ENCODE measurements at regions not wholly inside any gene's neighbourhood (a gene's known extent, or its start where the extent isn't known, plus 50 kb on each side); places are given as distances from the start of the nearest gene placed in this dataset.
"Not testable (repeated sequence)": the region's sequence is repeated elsewhere in the genome, so short reads cannot be mapped to it uniquely, and the experiment has no call there.

DNA sequence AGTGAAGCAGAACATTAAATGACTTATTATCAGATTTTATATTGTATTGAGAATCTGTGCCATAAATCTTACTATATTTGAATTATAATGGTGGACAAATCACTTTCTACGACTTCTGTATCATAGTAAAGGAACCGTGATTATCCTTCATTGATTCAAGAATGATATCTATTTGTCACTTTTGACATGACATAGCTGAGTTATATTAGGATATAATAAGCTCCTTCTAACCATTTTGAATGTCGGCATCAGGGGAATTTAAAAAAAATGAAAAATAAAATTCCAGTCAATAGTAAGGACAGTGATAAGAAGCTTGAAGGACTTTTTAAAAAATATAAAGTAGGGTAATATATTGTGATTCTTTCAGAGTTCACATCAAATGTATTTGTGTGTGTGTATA lies 338.9 kb upstream of the ACO1 start:
- no peak overlapping the region for H3K4me3 ChIP-seq (ENCODE audit: low read length)
- no peak for TF ChIP-seq ZNF274 (IDR thresholded peaks at IDR 0.05; ENCODE audit: low read depth, low read length)

DNA sequence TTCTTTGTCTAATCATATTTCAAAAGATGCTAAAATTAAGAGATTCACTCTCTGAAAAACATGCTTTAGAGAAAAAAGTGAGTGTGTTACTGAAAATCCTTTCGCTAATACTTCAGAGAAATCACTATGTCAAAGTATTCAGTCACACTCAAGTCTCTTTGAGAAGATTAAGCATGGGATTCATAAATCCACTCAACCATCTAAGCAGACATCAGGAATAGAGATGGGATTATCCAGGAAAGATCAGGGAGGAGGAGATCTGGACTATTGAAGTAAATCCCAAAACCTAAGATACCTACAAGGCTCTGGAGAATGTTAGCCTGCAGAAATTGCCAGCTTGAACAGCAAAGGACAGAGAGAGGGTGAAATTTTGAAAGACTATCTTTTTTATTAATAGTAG lies 317.2 kb upstream of the ACO1 start:
- H3K4me3 ChIP-seq (ENCODE audit: low read length) = no peak overlapping the region
- TF ChIP-seq ZNF274 (IDR thresholded peaks at IDR 0.05; ENCODE audit: low read depth, low read length) = no peak

DNA sequence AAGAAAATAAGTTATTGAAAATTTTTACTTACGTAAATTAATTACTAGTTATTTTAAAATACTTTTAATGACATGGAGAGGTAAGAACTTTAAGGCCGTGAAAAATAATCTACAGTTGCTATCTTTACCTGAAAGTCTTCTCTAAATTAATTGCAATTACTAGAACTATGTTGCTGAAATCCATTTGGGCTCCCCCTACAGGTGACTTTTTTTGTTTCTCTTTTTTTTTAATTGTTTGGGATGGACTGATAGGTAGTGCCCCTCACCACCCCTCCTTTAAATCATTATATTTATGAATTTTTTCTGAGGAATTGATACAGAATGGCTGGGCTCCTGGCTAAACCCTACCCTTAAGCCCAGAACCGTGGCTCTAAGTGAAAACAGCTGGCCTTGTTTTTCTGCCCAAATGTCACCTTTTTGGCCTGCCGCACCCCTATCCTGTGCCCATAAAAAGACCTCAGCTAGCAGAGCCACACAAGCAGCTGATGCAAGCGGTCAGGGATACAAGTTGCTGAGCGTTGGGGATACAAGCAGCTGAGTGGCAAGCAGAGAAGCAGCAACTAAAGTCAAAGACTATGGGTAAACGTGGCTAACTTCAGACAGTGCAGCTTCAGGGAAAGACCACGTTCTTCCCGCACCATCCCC lies 315.2 kb upstream of the ACO1 start:
- no peak overlapping the region for H3K4me3 ChIP-seq (ENCODE audit: low read length)
- TF ChIP-seq ZNF274 (IDR thresholded peaks at IDR 0.05; ENCODE audit: low read depth, low read length) = no peak

DNA sequence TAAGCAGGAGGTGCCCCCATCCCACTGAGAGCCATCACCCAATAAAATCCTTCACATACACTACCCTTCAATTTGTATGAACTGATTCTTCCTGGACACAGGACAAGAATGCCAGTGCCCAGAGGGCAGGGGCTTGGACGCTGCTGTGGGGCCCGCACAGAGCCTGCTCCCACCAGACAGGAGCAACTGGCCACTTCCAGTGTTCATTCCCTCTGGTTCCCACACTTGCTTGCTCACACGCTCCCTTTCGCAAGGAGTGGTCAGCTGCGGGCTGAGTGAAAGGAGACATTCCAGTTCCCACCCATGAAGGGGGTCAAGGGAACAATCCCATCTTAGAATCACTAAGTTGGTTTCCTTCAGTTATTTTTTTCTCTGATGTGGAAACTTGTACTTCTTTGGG lies 314.5 kb upstream of the ACO1 start:
- H3K4me3 ChIP-seq (ENCODE audit: low read length) = no peak overlapping the region

DNA sequence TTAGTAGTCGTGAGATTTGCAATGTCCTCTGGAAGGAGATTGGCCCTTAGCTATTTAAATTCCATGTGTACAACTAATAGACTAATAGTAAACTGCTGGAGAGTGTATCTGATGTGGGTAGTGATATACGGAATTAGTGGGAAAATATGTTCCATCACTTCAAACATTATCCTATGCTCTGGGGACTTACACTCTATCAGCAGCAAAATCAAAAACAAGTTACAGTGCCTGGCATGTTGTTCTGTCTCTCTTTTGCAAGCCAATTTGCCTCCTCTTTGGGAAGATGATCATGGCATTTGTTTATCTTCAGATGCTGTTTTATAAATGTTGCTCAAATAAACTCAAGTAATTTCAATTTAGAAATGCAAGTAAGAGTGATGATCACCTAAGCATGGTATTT lies 311.9 kb upstream of the ACO1 start:
- no peak for TF ChIP-seq ZNF274 (IDR thresholded peaks at IDR 0.05; ENCODE audit: low read depth, low read length)
- H3K4me3 ChIP-seq (ENCODE audit: low read length) = no peak overlapping the region

More for the DNA sequence above, 314.5 kb upstream of the ACO1 start:
- no peak for TF ChIP-seq ZNF274 (IDR thresholded peaks at IDR 0.05; ENCODE audit: low read depth, low read length)

DNA sequence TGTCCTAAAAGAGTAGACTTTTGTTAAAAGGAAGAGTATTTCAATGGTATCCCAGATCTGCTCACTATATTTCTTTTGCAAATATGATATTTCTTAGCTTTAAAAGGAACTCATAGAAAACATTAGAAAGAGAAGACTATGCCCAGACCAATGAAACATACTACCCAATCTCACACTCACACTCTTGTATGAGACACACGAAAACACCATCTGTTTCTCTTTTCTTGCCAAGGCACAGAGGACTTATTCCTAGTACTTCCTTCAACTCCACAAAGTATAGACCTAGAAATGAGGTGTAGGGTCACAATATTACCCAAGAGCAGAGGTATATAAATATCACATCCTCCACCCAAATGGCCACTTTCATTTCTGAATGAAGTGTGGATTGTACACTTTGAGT lies 292.4 kb upstream of the ACO1 start:
- H3K4me3 ChIP-seq (ENCODE audit: low read length) = no peak overlapping the region
- TF ChIP-seq ZNF274 (IDR thresholded peaks at IDR 0.05; ENCODE audit: low read depth, low read length) = no peak

DNA sequence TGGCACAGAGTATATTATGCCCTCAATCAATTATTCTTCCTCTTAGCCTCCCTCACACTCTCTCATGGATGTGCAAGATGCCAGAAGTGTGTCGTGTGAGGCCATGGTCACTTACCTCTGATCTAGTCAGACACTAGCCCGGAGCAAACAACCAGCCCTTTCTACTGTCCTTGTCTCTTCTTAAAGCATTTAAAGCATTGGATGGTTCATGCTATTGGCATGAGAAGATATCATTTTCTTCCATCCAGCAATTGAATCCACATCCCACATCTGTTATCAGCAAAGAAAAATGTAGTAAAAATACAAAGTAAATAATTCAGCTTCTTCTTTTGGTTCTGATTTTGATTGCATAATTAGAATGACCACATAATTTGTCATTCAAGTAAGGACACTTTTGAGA lies 267.2 kb upstream of the ACO1 start:
- no peak for TF ChIP-seq ZNF274 (IDR thresholded peaks at IDR 0.05; ENCODE audit: low read depth, low read length)

DNA sequence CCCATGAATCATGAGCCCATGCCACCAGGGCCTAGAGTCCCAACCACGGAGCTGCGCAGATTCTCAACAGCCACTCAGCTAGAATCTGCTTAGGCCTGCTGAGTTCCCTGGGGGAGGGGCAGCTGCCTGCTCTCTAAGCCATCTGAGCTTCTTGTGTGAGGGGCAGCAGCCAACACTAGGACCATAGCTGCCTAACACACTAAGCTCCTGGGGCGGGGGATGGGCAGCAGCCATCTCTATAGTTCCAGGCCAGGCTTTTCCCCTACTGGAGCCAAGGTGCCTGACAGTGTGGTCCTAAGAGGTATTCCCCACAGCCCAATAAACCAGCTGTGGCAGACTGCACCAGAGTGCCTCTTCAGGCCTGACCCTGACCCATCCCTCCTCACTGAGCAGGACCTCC lies 255.9 kb upstream of the ACO1 start:
- H3K4me3 ChIP-seq (ENCODE audit: low read length) = no peak overlapping the region
- no peak for TF ChIP-seq ZNF274 (IDR thresholded peaks at IDR 0.05; ENCODE audit: low read depth, low read length)

More for the DNA sequence above, 267.2 kb upstream of the ACO1 start:
- no peak overlapping the region for H3K4me3 ChIP-seq (ENCODE audit: low read length)

DNA sequence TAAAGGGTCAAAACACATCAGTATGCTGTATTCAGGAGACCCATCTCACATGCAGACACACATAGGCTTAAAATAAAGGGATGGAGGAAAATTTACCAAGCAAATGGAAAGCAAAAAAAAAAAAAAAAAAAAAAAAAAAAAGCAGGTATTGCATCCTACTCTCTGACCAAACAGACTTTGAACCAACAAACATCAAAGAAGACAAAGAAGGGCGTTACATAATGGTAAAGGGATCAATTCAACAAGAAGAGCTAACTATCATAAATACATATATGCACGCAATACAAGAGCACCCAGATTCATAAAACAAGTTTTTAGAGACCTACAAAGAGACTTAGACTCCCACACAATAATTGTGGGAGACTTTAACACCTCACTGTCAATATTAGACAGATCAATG lies 253.7 kb upstream of the ACO1 start:
- H3K4me3 ChIP-seq (ENCODE audit: low read length) = not testable (repeated sequence)

DNA sequence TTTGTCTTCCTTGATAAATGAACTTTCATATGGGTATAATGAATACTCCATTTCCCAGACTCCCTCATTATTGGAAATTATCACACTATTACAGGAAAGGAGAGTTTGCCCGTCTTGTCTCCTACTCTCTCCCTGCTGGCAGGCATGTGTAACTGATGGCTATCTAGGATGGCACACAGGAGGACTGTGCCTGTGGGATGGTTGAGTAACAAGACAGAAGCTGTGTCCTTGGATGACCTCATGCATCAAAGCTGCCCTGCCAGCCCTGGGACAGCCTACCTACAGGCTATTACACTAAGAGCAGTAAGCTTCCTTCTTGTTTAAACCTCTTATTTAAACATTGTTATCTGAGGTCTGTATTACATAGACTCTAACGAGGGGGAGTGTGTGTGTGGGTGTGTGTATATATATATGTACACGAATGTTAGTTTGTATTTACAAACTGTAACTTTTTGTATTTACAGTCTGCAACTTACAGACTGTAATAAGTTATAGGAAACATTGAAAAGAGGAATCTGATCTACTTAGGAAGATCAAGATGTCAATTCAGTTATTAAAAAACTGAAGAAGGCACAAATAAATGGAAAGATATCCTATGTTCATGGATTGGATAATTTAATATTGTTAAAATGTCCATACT lies 247.6 kb upstream of the ACO1 start:
- no peak overlapping the region for H3K4me3 ChIP-seq (ENCODE audit: low read length)
- TF ChIP-seq ZNF274 (IDR thresholded peaks at IDR 0.05; ENCODE audit: low read depth, low read length) = no peak

DNA sequence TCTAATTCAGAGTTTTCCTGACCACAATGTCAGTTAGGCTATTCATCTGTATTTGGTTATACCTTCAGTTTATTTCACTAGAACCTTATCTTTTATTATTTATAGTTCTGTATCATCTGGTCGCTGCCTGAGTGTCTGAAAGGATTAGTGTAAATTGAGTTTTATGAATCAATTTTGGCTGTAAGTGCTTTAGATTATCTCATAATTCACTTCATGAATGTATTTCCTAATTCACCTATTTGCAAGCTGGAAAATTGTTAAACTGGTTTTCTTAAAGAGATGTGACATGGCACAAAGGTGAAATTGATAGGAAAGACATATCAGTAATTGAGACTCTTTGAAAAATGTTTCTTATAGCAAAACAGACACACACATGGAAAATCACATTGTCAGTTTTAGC lies 242.4 kb upstream of the ACO1 start:
- TF ChIP-seq ZNF274 (IDR thresholded peaks at IDR 0.05; ENCODE audit: low read depth, low read length) = no peak
- H3K4me3 ChIP-seq (ENCODE audit: low read length) = no peak overlapping the region

DNA sequence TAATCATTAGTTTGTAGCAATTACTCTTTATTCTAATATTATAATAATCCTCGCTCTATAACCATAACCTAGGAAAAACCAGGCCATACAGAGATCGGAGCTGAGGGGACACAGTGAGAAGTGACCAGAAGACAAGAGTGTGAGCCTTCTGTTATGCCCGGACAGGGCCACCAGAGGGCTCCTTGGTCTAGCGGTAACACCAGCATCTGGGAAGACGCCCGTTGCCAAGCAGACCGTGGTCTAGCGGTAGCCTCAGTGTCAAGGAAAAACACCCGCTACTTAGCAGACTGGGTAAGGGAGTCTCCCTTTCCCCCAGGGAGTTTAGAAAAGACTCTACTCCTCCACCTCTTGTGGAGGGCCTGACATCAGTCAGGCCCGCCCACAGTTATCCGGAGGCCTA lies 235.9 kb upstream of the ACO1 start:
- not testable (repeated sequence) for H3K4me3 ChIP-seq (ENCODE audit: low read length)

DNA sequence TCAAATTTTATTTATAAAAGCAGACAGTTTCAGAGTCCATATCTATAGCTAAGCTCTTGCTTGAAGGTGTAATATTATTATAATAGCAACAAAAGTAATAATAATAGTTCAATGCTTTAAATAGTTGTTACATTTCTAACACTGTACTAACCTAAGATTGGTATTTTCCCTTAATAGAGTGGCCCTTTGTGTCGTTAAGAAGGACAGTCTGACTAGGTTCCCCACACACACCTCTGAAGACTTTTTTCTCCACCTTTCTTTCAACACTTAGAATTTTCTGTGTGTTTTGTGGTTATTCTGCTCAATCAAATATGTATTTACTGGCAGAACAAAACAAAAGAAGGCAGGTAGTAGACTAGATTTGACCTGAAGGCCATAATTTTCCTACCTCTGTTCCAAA lies 223.2 kb upstream of the ACO1 start:
- TF ChIP-seq ZNF274 (IDR thresholded peaks at IDR 0.05; ENCODE audit: low read depth, low read length) = no peak

DNA sequence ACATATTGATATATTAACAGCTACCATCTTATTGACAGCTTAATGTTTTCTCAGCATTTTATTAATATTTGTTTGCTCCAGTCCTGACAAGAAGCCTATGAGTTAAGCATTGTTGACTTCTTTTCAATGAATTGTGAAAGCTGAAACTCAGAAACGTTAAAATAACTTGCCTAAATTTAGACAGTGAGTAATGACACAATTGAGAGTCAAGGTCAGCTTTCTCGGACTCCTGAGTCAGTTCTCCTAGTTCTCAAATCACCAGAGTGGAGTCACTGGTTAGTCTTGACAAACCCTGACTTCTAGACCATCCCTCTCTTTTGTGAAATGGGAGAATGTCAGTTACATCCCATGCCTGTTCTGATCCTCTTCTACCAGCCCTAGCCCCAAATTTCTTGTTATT lies 222.7 kb upstream of the ACO1 start:
- TF ChIP-seq ZNF274 (IDR thresholded peaks at IDR 0.05; ENCODE audit: low read depth, low read length) = no peak
- H3K4me3 ChIP-seq (ENCODE audit: low read length) = no peak overlapping the region

More for the DNA sequence above, 223.2 kb upstream of the ACO1 start:
- H3K4me3 ChIP-seq (ENCODE audit: low read length) = no peak overlapping the region

DNA sequence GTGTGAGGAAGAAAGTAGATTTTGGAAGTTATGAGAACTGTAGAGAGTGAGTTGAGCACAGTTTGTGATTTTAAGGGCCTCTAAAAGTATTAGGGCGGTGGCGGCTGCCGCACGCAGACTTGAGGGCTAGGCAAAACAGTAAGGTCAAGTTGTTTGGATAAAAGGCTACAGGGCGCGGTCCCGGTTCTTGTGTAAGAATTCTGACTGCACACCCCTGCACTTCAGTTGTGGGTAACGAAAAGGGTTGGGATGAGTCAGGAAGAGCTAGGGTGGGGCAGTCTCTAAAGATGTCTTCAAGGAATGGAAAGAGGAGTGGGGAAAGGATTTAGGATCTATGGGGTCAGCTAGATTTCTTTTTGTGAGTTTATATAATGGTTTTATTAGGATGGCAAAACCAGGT lies 218.1 kb upstream of the ACO1 start:
- H3K4me3 ChIP-seq (ENCODE audit: low read length) = not testable (repeated sequence)

DNA sequence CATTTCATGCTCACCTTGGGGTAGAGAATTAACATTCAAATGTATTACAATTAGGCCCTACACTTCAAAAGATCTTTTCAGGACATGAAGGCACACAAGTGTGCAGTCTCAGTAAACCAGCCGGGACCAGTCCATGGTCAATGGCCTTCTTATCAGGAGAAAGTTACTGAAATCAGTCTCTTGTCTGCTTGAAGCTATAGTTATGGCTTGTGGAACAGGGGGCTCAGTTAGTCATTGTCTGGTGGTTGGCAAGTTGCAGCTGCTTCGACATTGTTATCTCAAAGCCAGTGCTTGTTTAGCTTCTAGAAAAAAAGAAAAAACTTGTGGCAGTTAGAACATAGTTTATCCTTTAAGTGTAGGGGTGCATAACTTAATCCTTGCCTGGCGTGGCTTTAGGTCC lies 213.1 kb upstream of the ACO1 start:
- TF ChIP-seq ZNF274 (IDR thresholded peaks at IDR 0.05; ENCODE audit: low read depth, low read length) = no peak
- no peak overlapping the region for H3K4me3 ChIP-seq (ENCODE audit: low read length)

Measured in GM08714 (cell line).